ENCODE measurements at regions not wholly inside any gene's neighbourhood (a gene's known extent, or its start where the extent isn't known, plus 50 kb on each side); places are given as distances from the start of the nearest gene placed in this dataset.

DNA sequence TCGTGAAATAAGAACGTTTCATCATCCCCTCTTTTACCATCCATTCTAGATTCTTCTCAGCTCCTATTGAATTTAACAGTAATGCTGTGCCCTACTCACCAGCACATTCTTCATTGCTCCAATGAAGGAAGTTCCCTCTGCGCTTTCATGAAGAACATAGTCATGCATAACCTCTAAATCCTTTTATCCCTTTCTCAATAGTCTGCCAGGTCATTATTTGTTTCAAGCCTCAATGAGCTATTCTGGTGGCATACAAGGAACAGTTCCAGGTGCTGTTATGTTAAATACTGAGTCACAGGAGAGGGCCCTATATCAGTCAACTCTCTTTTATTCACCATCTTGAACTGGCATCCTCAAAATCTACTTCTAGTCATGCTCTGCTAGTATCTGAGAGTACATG, 381.0 kb downstream of the GPATCH2 start:
- no peak overlapping the region for H3K27ac ChIP-seq
- no peaks in the 10 kb centered on the region for H3K4me1 ChIP-seq
- DNase-seq, result no peak
- no peaks in the 10 kb centered on the region for H3K27me3 ChIP-seq
- intact Hi-C loops (cut with DNase I), result no loop called here
- no peak overlapping the region for H3K9ac ChIP-seq (ENCODE audit: low read depth in 2 of 2, low read length in 2 of 2)
- H3K9me3 ChIP-seq, result no peaks in the 10 kb centered on the region
- no peaks in the 10 kb centered on the region for H3K36me3 ChIP-seq
- H3K4me3 ChIP-seq, result no peak overlapping the region
- TF ChIP-seq, protein P1, sequence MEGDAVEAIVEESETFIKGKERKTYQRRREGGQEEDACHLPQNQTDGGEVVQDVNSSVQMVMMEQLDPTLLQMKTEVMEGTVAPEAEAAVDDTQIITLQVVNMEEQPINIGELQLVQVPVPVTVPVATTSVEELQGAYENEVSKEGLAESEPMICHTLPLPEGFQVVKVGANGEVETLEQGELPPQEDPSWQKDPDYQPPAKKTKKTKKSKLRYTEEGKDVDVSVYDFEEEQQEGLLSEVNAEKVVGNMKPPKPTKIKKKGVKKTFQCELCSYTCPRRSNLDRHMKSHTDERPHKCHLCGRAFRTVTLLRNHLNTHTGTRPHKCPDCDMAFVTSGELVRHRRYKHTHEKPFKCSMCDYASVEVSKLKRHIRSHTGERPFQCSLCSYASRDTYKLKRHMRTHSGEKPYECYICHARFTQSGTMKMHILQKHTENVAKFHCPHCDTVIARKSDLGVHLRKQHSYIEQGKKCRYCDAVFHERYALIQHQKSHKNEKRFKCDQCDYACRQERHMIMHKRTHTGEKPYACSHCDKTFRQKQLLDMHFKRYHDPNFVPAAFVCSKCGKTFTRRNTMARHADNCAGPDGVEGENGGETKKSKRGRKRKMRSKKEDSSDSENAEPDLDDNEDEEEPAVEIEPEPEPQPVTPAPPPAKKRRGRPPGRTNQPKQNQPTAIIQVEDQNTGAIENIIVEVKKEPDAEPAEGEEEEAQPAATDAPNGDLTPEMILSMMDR (IDR thresholded peaks at IDR 0.05), result no peak

DNA sequence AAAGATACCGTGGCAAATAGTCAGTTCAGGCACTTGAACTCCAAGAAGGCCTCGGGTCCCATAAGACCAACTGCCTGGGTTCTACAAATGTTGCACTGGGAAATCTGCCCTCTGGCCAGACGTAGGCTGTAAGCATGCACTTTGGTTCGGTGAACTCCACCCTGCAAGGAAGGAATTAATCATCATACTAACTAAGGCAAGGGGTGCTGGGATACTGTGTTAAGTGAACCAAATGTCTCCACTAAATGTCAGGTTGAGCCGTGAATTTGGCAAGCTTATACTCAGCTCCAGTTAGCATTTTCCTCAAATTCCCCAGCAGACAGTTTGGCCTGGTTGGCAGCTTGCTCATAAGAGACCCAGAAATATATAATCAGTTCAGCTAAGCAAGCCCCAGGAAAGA, 385.9 kb downstream of the GPATCH2 start:
- no peaks in the 10 kb centered on the region for H3K36me3 ChIP-seq
- TF ChIP-seq, protein P1 (IDR thresholded peaks at IDR 0.05), result no peak
- no peaks in the 10 kb centered on the region for H3K27me3 ChIP-seq
- H3K4me3 ChIP-seq, result no peak overlapping the region
- H3K9ac ChIP-seq (ENCODE audit: low read depth in 2 of 2, low read length in 2 of 2), result no peak overlapping the region
- intact Hi-C loops (cut with DNase I), result no loop called here
- no peaks in the 10 kb centered on the region for H3K9me3 ChIP-seq
- no peak for DNase-seq
- no peaks in the 10 kb centered on the region for H3K4me1 ChIP-seq
- no peak overlapping the region for H3K27ac ChIP-seq

DNA sequence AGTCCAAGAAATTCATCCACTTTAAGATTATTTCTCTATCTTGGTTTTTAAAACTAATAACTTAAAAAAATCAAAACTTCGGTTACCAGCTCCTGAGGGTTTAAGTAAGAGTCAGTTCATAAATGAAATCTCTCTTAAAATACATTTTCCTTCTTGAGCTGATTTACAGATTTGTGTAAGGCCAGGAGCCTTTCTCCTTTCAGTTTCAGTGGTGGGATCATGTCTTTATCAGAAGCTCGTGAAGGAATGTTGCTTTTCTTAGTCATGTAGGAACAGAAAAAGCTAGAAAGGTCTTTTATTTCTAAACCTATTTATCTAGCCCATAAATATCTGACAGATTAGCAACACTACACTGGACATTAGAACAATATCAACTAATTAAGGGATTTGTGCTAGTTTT, 390.2 kb downstream of the GPATCH2 start:
- H3K9ac ChIP-seq (ENCODE audit: low read depth in 2 of 2, low read length in 2 of 2), result no peak overlapping the region
- H3K36me3 ChIP-seq, result no peaks in the 10 kb centered on the region
- TF ChIP-seq, protein P1 (IDR thresholded peaks at IDR 0.05), result no peak
- no peak overlapping the region for H3K27ac ChIP-seq
- no peak for DNase-seq
- H3K9me3 ChIP-seq, result no peaks in the 10 kb centered on the region
- no peak overlapping the region for H3K4me3 ChIP-seq
- H3K27me3 ChIP-seq, result no peaks in the 10 kb centered on the region
- H3K4me1 ChIP-seq, result no peaks in the 10 kb centered on the region
- intact Hi-C loops (cut with DNase I), result no loop called here

DNA sequence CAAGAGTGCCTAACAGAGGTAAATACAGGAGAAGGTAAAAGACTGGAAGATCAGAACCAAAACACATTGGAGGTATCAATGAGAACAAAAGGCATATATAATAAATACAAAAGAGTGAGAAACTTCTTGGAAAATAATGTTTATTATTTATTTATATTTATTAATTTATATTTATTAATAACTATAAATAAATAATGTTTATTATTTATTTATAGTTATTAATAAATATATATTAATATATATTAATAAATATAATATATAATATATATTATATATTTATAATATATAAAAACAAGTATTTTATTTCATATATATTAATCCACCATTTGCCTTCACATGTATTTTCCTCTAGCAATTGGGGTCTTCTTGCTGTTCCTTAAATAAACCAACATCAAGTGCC, 391.9 kb downstream of the GPATCH2 start:
- Histone ChIP-seq H3K9ac (ENCODE audit: low read depth in 2 of 2, low read length in 2 of 2) (no peak overlapping the region), H3K9me3 (no peaks in the 10 kb centered on the region), H3K27ac (no peak overlapping the region), H3K4me1 (no peaks in the 10 kb centered on the region), H3K36me3 (no peaks in the 10 kb centered on the region), H3K4me3 (no peak overlapping the region), H3K27me3 (no peaks in the 10 kb centered on the region)
- DNase-seq, result no peak
- TF ChIP-seq, protein P1 (IDR thresholded peaks at IDR 0.05), result no peak
- intact Hi-C loops (cut with DNase I), result no loop called here

DNA sequence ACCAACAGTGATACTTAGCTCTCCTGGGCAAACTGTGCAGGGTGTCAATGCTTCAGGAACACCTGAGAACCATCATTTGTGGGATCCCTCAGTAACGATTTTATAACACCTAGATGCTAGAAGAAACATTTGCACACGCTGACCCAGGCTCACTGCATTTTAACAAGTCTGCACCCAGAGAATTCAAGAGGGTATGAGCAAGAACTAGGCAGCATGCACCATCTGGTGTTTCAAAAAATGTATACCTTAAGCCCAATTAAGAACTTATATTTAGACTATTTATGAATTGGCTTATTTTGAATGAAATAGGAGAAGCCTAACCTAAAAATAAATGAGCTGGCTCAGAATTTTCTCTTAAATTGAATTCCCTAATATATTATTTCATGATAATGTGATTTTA, 400.5 kb downstream of the GPATCH2 start:
- TF ChIP-seq, protein P1 (IDR thresholded peaks at IDR 0.05), result no peak
- DNase-seq, result no peak
- Histone ChIP-seq H3K27me3 (no peaks in the 10 kb centered on the region), H3K4me1 (no peaks in the 10 kb centered on the region), H3K9ac (ENCODE audit: low read depth in 2 of 2, low read length in 2 of 2) (no peak overlapping the region), H3K4me3 (no peak overlapping the region), H3K27ac (no peak overlapping the region), H3K9me3 (no peaks in the 10 kb centered on the region), H3K36me3 (no peaks in the 10 kb centered on the region)
- intact Hi-C loops (cut with DNase I), result no loop called here

DNA sequence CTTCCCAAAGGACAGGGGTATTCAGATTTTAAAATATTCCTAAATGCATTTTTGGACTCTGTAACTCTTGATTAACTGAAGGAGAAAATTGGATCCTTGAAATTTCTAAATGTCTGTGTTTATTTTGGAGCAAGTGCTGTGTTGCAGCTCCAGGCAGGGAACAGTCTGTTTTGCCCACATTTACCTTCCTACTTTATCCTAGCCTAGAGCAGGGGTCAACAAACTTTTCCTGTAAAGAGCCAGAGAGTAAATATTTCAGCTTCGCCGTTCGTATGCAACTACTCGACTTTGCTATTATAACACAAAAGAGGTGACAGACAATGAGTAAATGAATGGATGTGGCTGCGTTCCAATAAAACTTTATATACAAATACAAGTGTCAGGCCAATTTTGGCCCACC, 402.2 kb downstream of the GPATCH2 start:
- no peaks in the 10 kb centered on the region for H3K4me1 ChIP-seq
- no peak for DNase-seq
- no peaks in the 10 kb centered on the region for H3K36me3 ChIP-seq
- intact Hi-C loops (cut with DNase I), result no loop called here
- H3K9me3 ChIP-seq, result no peaks in the 10 kb centered on the region
- TF ChIP-seq, protein P1 (IDR thresholded peaks at IDR 0.05), result no peak
- no peak overlapping the region for H3K27ac ChIP-seq
- H3K4me3 ChIP-seq, result no peak overlapping the region
- no peak overlapping the region for H3K9ac ChIP-seq (ENCODE audit: low read depth in 2 of 2, low read length in 2 of 2)
- no peaks in the 10 kb centered on the region for H3K27me3 ChIP-seq
